Kidney (tissue), 13 donors: ENCODE measurements at regions not wholly inside any gene's neighbourhood (a gene's known extent, or its start where the extent isn't known, plus 50 kb on each side); places are given as distances from the start of the nearest gene placed in this dataset.

Experiments
- DNase-seq, 5 donors: peaks; one replicate each; pipeline ENCODE4 v3.0.0-alpha.2; 2013 to 2020
- FAIRE-seq: peaks from 2 replicates; lab custom pipeline; 2012; peaks lifted over from hg19 to GRCh38; lab: Jason Lieb, UNC
- H3K27ac ChIP-seq, 2 donors: one replicate each; pipeline ENCODE4 v1.7.0; 2013; ENCODE audit warnings: low read depth in 2 of 2, low read length in 2 of 2, inconsistent platforms in 1 of 2
- H3K27me3 ChIP-seq: one replicate; pipeline ENCODE4 v1.7.1; 2013; ENCODE audit warnings: low read length, inconsistent platforms; ENCODE audit not compliant: control insufficient read depth, insufficient read depth
- H3K36me3 ChIP-seq, 3 donors: one replicate each; pipeline versions ENCODE4 v1.7.0 to v1.7.1; 2013; ENCODE audit warnings: low read length in 3 of 3, control low read depth in 1 of 3, inconsistent platforms in 1 of 3; ENCODE audit not compliant: insufficient read depth in 3 of 3, control insufficient read depth in 2 of 3
- H3K4me1 ChIP-seq, 3 donors: one replicate each; pipeline versions ENCODE4 v1.7.0 to v1.7.1; 2013; ENCODE audit warnings: low read length in 3 of 3, inconsistent platforms in 1 of 3, low read depth in 1 of 3; ENCODE audit not compliant: control insufficient read depth in 2 of 3, insufficient read depth in 2 of 3
- H3K4me3 ChIP-seq, 3 donors: one replicate each; pipeline versions ENCODE4 v1.7.0 to v1.8.1; 2013; ENCODE audit warnings: low read length in 3 of 3, control low read depth in 1 of 3, inconsistent platforms in 1 of 3
- H3K9ac ChIP-seq, 3 donors: one replicate each; pipeline versions ENCODE4 v1.7.0 to v1.7.1; 2013; ENCODE audit warnings: low read length in 3 of 3, control low read depth in 1 of 3, inconsistent platforms in 1 of 3
- H3K9me3 ChIP-seq, 3 donors: one replicate each; pipeline versions ENCODE4 v1.7.0 to v1.7.1; 2013; ENCODE audit warnings: low read length in 3 of 3, control low read depth in 1 of 3, inconsistent platforms in 1 of 3; ENCODE audit not compliant: control insufficient read depth in 2 of 3, insufficient read depth in 1 of 3
- CTCF ChIP-seq: IDR thresholded peaks from 3 replicates; pipeline ENCODE4 v1.5.1; 2012; ENCODE audit warnings: mild to moderate bottlenecking, moderate library complexity, borderline replicate concordance; ENCODE audit not compliant: insufficient read depth; ENCODE audit errors: extremely low read depth
- intact Hi-C: fragments of 100-400 bp; cut with DNase I; formaldehyde crosslinking; loops from one replicate; pipeline ENCODE4 v1.11.1; 2022
- donor health status: control.
- donor health status: control.
- donor health status: control.
- donor health status: control.
- donor health status: control.
- donor health status: DM: yes; HTN: yes; CAD: no.
- donor health status: Normal renal cell carcinoma (clear cell type).

GRCh38 chrX:121310820-121311219 is 263.4 kb downstream of the GLUD2 start:
- no peak for FAIRE-seq
- intact Hi-C loops: no loop called here
- no peak overlapping the region for H3K27ac ChIP-seq

GRCh38 chrX:121320441-121320840 is 273.0 kb downstream of the GLUD2 start:
- no peak for TF ChIP-seq CTCF
- Histone ChIP-seq H3K4me1 (no peaks in the 10 kb centered on the region), H3K4me3 (no peak overlapping the region), H3K27ac (no peak overlapping the region), H3K9me3 (no peaks in the 10 kb centered on the region), H3K27me3 (no peaks in the 10 kb centered on the region), H3K9ac (no peak overlapping the region), H3K36me3 (no peaks in the 10 kb centered on the region)
- intact Hi-C loops: no loop called here
- FAIRE-seq (no peak), DNase-seq (no peak)

More at GRCh38 chrX:121310820-121311219, 263.4 kb downstream of the GLUD2 start:
- Histone ChIP-seq H3K9ac (no peak overlapping the region), H3K36me3 (no peaks in the 10 kb centered on the region), H3K4me1 (no peaks in the 10 kb centered on the region), H3K4me3 (no peak overlapping the region), H3K27me3 (no peaks in the 10 kb centered on the region), H3K9me3 (no peaks in the 10 kb centered on the region)
- DNase-seq: no peak
- no peak for TF ChIP-seq CTCF

- TF ChIP-seq CTCF: no peak
- no peak for FAIRE-seq
Measured at GRCh38 chrX:121322159-121322558, 274.7 kb downstream of the GLUD2 start.

GRCh38 chrX:121323337-121323736 is 275.9 kb downstream of the GLUD2 start:
- H3K9ac ChIP-seq: no peak overlapping the region
- no peak for TF ChIP-seq CTCF
- FAIRE-seq (no peak), DNase-seq (no peak)
- no peaks in the 10 kb centered on the region for H3K9me3 ChIP-seq
- H3K4me3 ChIP-seq: no peak overlapping the region
- no peaks in the 10 kb centered on the region for H3K36me3 ChIP-seq
- no peak overlapping the region for H3K27ac ChIP-seq
- intact Hi-C loops: no loop called here
- no peaks in the 10 kb centered on the region for H3K4me1 ChIP-seq
- H3K27me3 ChIP-seq: no peaks in the 10 kb centered on the region

More at GRCh38 chrX:121322159-121322558, 274.7 kb downstream of the GLUD2 start:
- H3K27ac ChIP-seq: no peak overlapping the region
- no peaks in the 10 kb centered on the region for H3K4me1 ChIP-seq
- H3K4me3 ChIP-seq: no peak overlapping the region
- no peaks in the 10 kb centered on the region for H3K36me3 ChIP-seq
- no peak for DNase-seq
- H3K27me3 ChIP-seq: no peaks in the 10 kb centered on the region
- H3K9me3 ChIP-seq: no peaks in the 10 kb centered on the region
- no peak overlapping the region for H3K9ac ChIP-seq
- intact Hi-C loops: no loop called here
